ENCODE measurements at regions not wholly inside any gene's neighbourhood (a gene's known extent, or its start where the extent isn't known, plus 50 kb on each side); places are given as distances from the start of the nearest gene placed in this dataset.
"Not testable (repeated sequence)": the region's sequence is repeated elsewhere in the genome, so short reads cannot be mapped to it uniquely, and the experiment has no call there.

DNA sequence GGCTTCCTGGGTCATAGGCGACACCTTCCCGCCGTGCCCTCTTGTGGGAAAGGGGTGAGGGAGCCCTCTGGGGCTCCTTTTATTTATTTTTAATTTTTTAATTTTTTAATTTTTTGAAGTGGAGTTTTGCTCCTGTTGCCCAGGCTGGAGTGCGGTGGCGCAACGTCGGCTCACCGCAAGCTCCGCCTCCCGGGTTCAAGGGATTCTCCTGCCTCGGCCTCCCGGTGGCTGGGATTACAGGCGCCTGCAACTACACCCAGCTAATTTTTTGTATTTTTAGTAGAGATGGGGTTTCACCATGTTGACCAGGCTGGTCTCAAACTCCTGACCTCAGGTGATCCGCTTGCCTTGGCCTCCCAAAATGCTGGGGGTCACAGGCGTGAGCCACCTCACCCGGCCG lies 49.9 kb upstream of the ELFN1 start:
- H3K4me1 ChIP-seq (ENCODE audit: insufficient read depth, low read length); H3K4me2 ChIP-seq (ENCODE audit: low read length); H2AFZ ChIP-seq (ENCODE audit: low read length); H3K27me3 ChIP-seq (ENCODE audit: low read length); H4K20me1 ChIP-seq (ENCODE audit: low read length); BruUV-seq (replicated peaks); H3K9ac ChIP-seq (ENCODE audit: low read length); H3K36me3 ChIP-seq (ENCODE audit: low read depth, low read length); H3K4me3 ChIP-seq (ENCODE audit: low read length); H3K79me2 ChIP-seq (ENCODE audit: low read length); ATAC-seq; H3K9me3 ChIP-seq (ENCODE audit: low read length); H3K27ac ChIP-seq (ENCODE audit: low read length); H3K9me2 ChIP-seq (replicated peaks; ENCODE audit: low read length); CTCF ChIA-PET; H3F3A ChIP-seq (ENCODE audit: low read length, unreplicated experiment); DNase-seq; intact Hi-C loops (cut with micrococcal nuclease): not testable (repeated sequence)
- POLR2A ChIA-PET (ENCODE audit: unreplicated experiment) = interaction anchor here (0.6 kb wide), 1 partner anchor 11 kb away, joined by 6 read pairs; no protein-coding TSS in a partner anchor

- DNase-seq (no peak), ATAC-seq (no peak)
- no peak for TF ChIP-seq EZH2phosphoT487 (IDR thresholded peaks at IDR 0.05; ENCODE audit: borderline replicate concordance, low read length)
- TF ChIP-seq CTCF (conservative IDR thresholded peaks at IDR 0.05; ENCODE audit: low read depth, low read length) = no peak
- no peak for TF ChIP-seq EZH2 (IDR thresholded peaks at IDR 0.05; ENCODE audit: low read length, unreplicated experiment)
- no TSS peak for BruUV-seq (replicated peaks)
- Histone ChIP-seq H2AFZ (ENCODE audit: low read length) (no peak overlapping the region), H3K4me3 (ENCODE audit: low read length) (no peak overlapping the region), H3K27me3 (ENCODE audit: low read length) (peaks cover 12% of the 10 kb centered on the region), H3K4me1 (ENCODE audit: insufficient read depth, low read length) (no peaks in the 10 kb centered on the region), H3K9me2 (replicated peaks; ENCODE audit: low read length) (no peaks in the 10 kb centered on the region), H3K27ac (ENCODE audit: low read length) (no peak overlapping the region), H3K9me3 (ENCODE audit: low read length) (no peaks in the 10 kb centered on the region), H3K4me2 (ENCODE audit: low read length) (no peak overlapping the region), H3K9ac (ENCODE audit: low read length) (no peak overlapping the region), H3F3A (ENCODE audit: low read length, unreplicated experiment) (no peaks in the 10 kb centered on the region), H3K36me3 (ENCODE audit: low read depth, low read length) (no peaks in the 10 kb centered on the region), H3K79me2 (ENCODE audit: low read length) (no peaks in the 10 kb centered on the region), H4K20me1 (ENCODE audit: low read length) (no peaks in the 10 kb centered on the region)
- ChIA-PET CTCF (no interaction called here), POLR2A (ENCODE audit: unreplicated experiment) (interaction anchor here (0.6 kb wide), 1 partner anchor 10 kb away, joined by 6 read pairs; no protein-coding TSS in a partner anchor)
- intact Hi-C loops (cut with micrococcal nuclease) = no loop called here
Measured at GRCh38 chr7:1619152-1620079, 49.6 kb upstream of the PSMG3 start.
